HG02610 (cell line): ENCODE measurements at regions not wholly inside any gene's neighbourhood (a gene's known extent, or its start where the extent isn't known, plus 50 kb on each side); places are given as distances from the start of the nearest gene placed in this dataset.

Source experiments
- ATAC-seq: cut with Tn5 transposase; IDR thresholded peaks from one replicate; pipeline ENCODE4 v1.9.1; 2021; ENCODE audit warnings: mild to moderate bottlenecking, moderate library complexity; ENCODE audit not compliant: unreplicated experiment

GRCh38 chr5:101937041-101937440, 359.0 kb downstream of the SLCO4C1 start:
- no peak for ATAC-seq

- no peak for ATAC-seq
These were observed 361.0 kb downstream of the SLCO4C1 start for GRCh38 chr5:101935086-101935485.

- ATAC-seq, result no peak
These were observed 363.5 kb downstream of the SLCO4C1 start for GRCh38 chr5:101932599-101932998.

- ATAC-seq, result no peak
These were observed 366.5 kb downstream of the SLCO4C1 start for GRCh38 chr5:101929628-101930027.

GRCh38 chr5:101917166-101917565, 378.9 kb downstream of the SLCO4C1 start:
- ATAC-seq, result no peak

- no peak for ATAC-seq
These were observed 380.5 kb downstream of the SLCO4C1 start for GRCh38 chr5:101915554-101915953.

GRCh38 chr5:101904736-101905135, 391.3 kb downstream of the SLCO4C1 start:
- no peak for ATAC-seq

- ATAC-seq, result peak; percentile 60
These were observed 398.2 kb downstream of the SLCO4C1 start for GRCh38 chr5:101897914-101898313.

- ATAC-seq, result no peak
These were observed 401.1 kb downstream of the SLCO4C1 start for GRCh38 chr5:101894985-101895384.

GRCh38 chr5:101878190-101878589, 417.9 kb downstream of the SLCO4C1 start:
- no peak for ATAC-seq

GRCh38 chr5:101877451-101877850, 418.6 kb downstream of the SLCO4C1 start:
- ATAC-seq, result no peak

GRCh38 chr5:101866473-101866872, 429.6 kb downstream of the SLCO4C1 start:
- no peak for ATAC-seq

GRCh38 chr5:101860563-101860962, 435.5 kb downstream of the SLCO4C1 start:
- ATAC-seq, result no peak

GRCh38 chr5:101860145-101860544, 435.9 kb downstream of the SLCO4C1 start:
- no peak for ATAC-seq

GRCh38 chr5:101846496-101846895, 449.6 kb downstream of the SLCO4C1 start:
- ATAC-seq, result no peak

- ATAC-seq, result no peak
These were observed 453.0 kb downstream of the SLCO4C1 start for GRCh38 chr5:101843055-101843454.

- ATAC-seq, result no peak
These were observed 457.6 kb downstream of the SLCO4C1 start for GRCh38 chr5:101838435-101838834.

GRCh38 chr5:101829255-101829654, 466.8 kb downstream of the SLCO4C1 start:
- no peak for ATAC-seq

GRCh38 chr5:101811466-101811865, 484.6 kb downstream of the SLCO4C1 start:
- no peak for ATAC-seq

- no peak for ATAC-seq
These were observed 489.7 kb downstream of the SLCO4C1 start for GRCh38 chr5:101806410-101806809.

- ATAC-seq, result no peak
These were observed 499.7 kb downstream of the SLCO4C1 start for GRCh38 chr5:101796427-101796826.

GRCh38 chr5:101788797-101789196, 507.3 kb downstream of the SLCO4C1 start:
- ATAC-seq, result no peak

- no peak for ATAC-seq
These were observed 511.0 kb downstream of the SLCO4C1 start for GRCh38 chr5:101785090-101785489.
